H1 (cell line): ENCODE measurements at regions not wholly inside any gene's neighbourhood (a gene's known extent, or its start where the extent isn't known, plus 50 kb on each side); places are given as distances from the start of the nearest gene placed in this dataset.

Source experiments
- CTCF ChIA-PET: fragments of 300-600 bp; sonication (Branson Sonifier 250); formaldehyde crosslinking; loops from one replicate; lab custom pipeline; 2021; ENCODE audit not compliant: partially characterized antibody; lab: Charles Lee
- POLR2A ChIA-PET: fragments of 300-600 bp; sonication (Branson Sonifier 250); formaldehyde crosslinking; loops from one replicate; lab custom pipeline; 2021; ENCODE audit warnings: inconsistent platforms; ENCODE audit not compliant: partially characterized antibody; lab: Charles Lee
- DNase-seq, 2 experiments: peaks; one replicate each; pipeline versions ENCODE4 v3.0.0 to v3.0.0-alpha.2; 2010 to 2022; ENCODE audit warnings: low spot score in 2 of 2, low read depth in 1 of 2, mixed read lengths in 1 of 2
- FAIRE-seq: peaks from 2 replicates; lab custom pipeline; 2011; peaks lifted over from hg19 to GRCh38; lab: Jason Lieb, UNC
- H2AFZ ChIP-seq: 2 replicates; pipeline ENCODE4 v1.8.1; 2012; ENCODE audit warnings: low read length, inconsistent platforms
- H2AK5ac ChIP-seq: 2 replicates; pipeline ENCODE4 v1.6.1; 2013; ENCODE audit warnings: low read depth, low read length
- H2BK120ac ChIP-seq: replicated peaks from 2 replicates; pipeline ENCODE3; 2013; ENCODE audit warnings: low read depth, low read length, inconsistent platforms
- H2BK12ac ChIP-seq: 2 replicates; pipeline ENCODE4 v1.6.1; 2013; ENCODE audit warnings: low read depth, low read length
- H2BK15ac ChIP-seq: 2 replicates; pipeline ENCODE4 v1.6.1; 2013; ENCODE audit warnings: low read length
- H2BK20ac ChIP-seq: 2 replicates; pipeline ENCODE4 v1.6.1; 2013; ENCODE audit warnings: low read length
- H2BK5ac ChIP-seq: 2 replicates; pipeline ENCODE4 v1.6.1; 2013; ENCODE audit warnings: low read depth, low read length
- H3K14ac ChIP-seq: 2 replicates; pipeline ENCODE4 v1.6.1; 2013; ENCODE audit warnings: inconsistent platforms; ENCODE audit not compliant: insufficient read length
- H3K18ac ChIP-seq: 2 replicates; pipeline ENCODE4 v1.6.1; 2013; ENCODE audit warnings: low read length; ENCODE audit errors: extremely low read depth
- H3K23ac ChIP-seq: 2 replicates; pipeline ENCODE4 v1.6.1; 2013; ENCODE audit warnings: inconsistent platforms; ENCODE audit not compliant: insufficient read length
- H3K23me2 ChIP-seq: 2 replicates; pipeline ENCODE4 v1.6.1; 2013; ENCODE audit warnings: low read depth, low read length
- H3K27ac ChIP-seq: 2 replicates; pipeline ENCODE4 v1.6.1; 2011; ENCODE audit warnings: low read depth, low read length, inconsistent platforms
- H3K27me3 ChIP-seq, 4 experiments: replicated peaks in 1 of 4; 1 replicate in 1 of 4; 2 replicates in 3 of 4; pipeline versions ENCODE4 v1.6.1 to v1.8.1; 2011 to 2013; ENCODE audit warnings: low read length in 3 of 4, mild to moderate bottlenecking in 3 of 4, inconsistent platforms in 2 of 4, mixed read lengths in 2 of 4, moderate library complexity in 1 of 4; ENCODE audit not compliant: control insufficient read depth in 3 of 4, insufficient read depth in 3 of 4; ENCODE audit errors: extremely low read depth in 1 of 4
- H3K36me3 ChIP-seq, 4 experiments: 2 replicates each; pipeline versions ENCODE4 v1.6.1 to v1.8.1; 2011 to 2013; ENCODE audit warnings: mild to moderate bottlenecking in 4 of 4, low read length in 3 of 4, moderate library complexity in 2 of 4, control low read depth in 1 of 4, inconsistent platforms in 1 of 4; ENCODE audit not compliant: insufficient read depth in 4 of 4, control insufficient read depth in 2 of 4
- H3K4ac ChIP-seq: replicated peaks from 2 replicates; pipeline ENCODE3; 2013; ENCODE audit warnings: low read length, low read depth, mixed read lengths, inconsistent platforms; ENCODE audit not compliant: insufficient read length
- H3K4me1 ChIP-seq, 4 experiments: replicated peaks in 1 of 4; 1 replicate in 1 of 4; 2 replicates in 3 of 4; pipeline versions ENCODE4 v1.6.1 to v1.8.1; 2011 to 2013; ENCODE audit warnings: low read length in 3 of 4, inconsistent platforms in 2 of 4, mixed read lengths in 1 of 4; ENCODE audit not compliant: insufficient read depth in 4 of 4, control insufficient read depth in 3 of 4
- H3K4me2 ChIP-seq, 2 experiments: 2 replicates each; pipeline versions ENCODE4 v1.6.1 to v1.8.1; 2011 to 2013; ENCODE audit warnings: low read depth in 2 of 2, low read length in 2 of 2, control low read depth in 1 of 2, inconsistent platforms in 1 of 2, mild to moderate bottlenecking in 1 of 2; ENCODE audit not compliant: insufficient read depth in 1 of 2
- H3K4me3 ChIP-seq, 4 experiments: fragments of 200-600, 300-600 bp in 1 of 4; sonication (generic), shearing (Covaris generic), sonication (Bioruptor Twin) in 1 of 4; 2 replicates each; pipeline versions ENCODE4 v1.5.1 to v1.8.1; 2011 to 2016; ENCODE audit warnings: low read length in 4 of 4, low read depth in 3 of 4, control low read depth in 2 of 4, inconsistent platforms in 2 of 4, mild to moderate bottlenecking in 2 of 4, mixed read lengths in 1 of 4, moderate library complexity in 1 of 4; ENCODE audit not compliant: insufficient read depth in 2 of 4; ENCODE audit errors: extremely low read depth in 1 of 4
- H3K56ac ChIP-seq: replicated peaks from 2 replicates; pipeline ENCODE3; 2013; ENCODE audit warnings: low read depth, mild to moderate bottlenecking, mixed read lengths, low read length, inconsistent platforms; ENCODE audit not compliant: insufficient read length
- H3K79me1 ChIP-seq: 2 replicates; pipeline ENCODE4 v1.6.1; 2013; ENCODE audit warnings: low read depth, low read length, control low read depth
- H3K79me2 ChIP-seq, 2 experiments: 2 replicates each; pipeline versions ENCODE4 v1.6.1 to v1.8.1; 2012 to 2013; ENCODE audit warnings: low read length in 2 of 2, mild to moderate bottlenecking in 2 of 2, inconsistent platforms in 1 of 2; ENCODE audit not compliant: insufficient read depth in 2 of 2, control insufficient read depth in 1 of 2
- H3K9ac ChIP-seq, 4 experiments: replicated peaks in 1 of 4; 1 replicate in 1 of 4; 2 replicates in 3 of 4; pipeline versions ENCODE4 v1.6.1 to v1.8.1; 2011 to 2013; ENCODE audit warnings: low read depth in 3 of 4, low read length in 3 of 4, control low read depth in 2 of 4, mild to moderate bottlenecking in 2 of 4, moderate library complexity in 2 of 4, inconsistent platforms in 1 of 4; ENCODE audit errors: extremely low read depth in 1 of 4
- H3K9me3 ChIP-seq, 2 experiments: 2 replicates each; pipeline versions ENCODE4 v1.6.1 to v1.8.1; 2012 to 2013; ENCODE audit warnings: mild to moderate bottlenecking in 2 of 2, moderate library complexity in 2 of 2, control low read depth in 1 of 2, inconsistent platforms in 1 of 2, low read depth in 1 of 2, low read length in 1 of 2, mixed read lengths in 1 of 2; ENCODE audit not compliant: insufficient read depth in 2 of 2
- H4K20me1 ChIP-seq, 2 experiments: replicated peaks in 1 of 2; 2 replicates each; pipeline versions ENCODE3 to v1.8.1; 2011 to 2013; ENCODE audit warnings: inconsistent platforms in 2 of 2, low read length in 2 of 2, mild to moderate bottlenecking in 1 of 2; ENCODE audit not compliant: insufficient read depth in 2 of 2, control insufficient read depth in 1 of 2
- H4K5ac ChIP-seq: 2 replicates; pipeline ENCODE4 v1.6.1; 2013; ENCODE audit warnings: low read length, low read depth, mixed read lengths, inconsistent platforms; ENCODE audit not compliant: insufficient read length
- H4K8ac ChIP-seq: 2 replicates; pipeline ENCODE4 v1.8.0; 2013; ENCODE audit warnings: mild to moderate bottlenecking, moderate library complexity, low read length, inconsistent platforms; ENCODE audit not compliant: insufficient read depth; ENCODE audit errors: extremely low read depth
- H4K91ac ChIP-seq: replicated peaks from 2 replicates; pipeline ENCODE3; 2013; ENCODE audit warnings: low read length, mixed read lengths, inconsistent platforms; ENCODE audit not compliant: insufficient read length
- CBX8 ChIP-seq: fragments of 300-800, 300-1000 bp; sonication (generic); IDR thresholded peaks from 2 replicates; pipeline ENCODE4 v1.7.1; 2016; ENCODE audit warnings: low read depth, low read length, borderline replicate concordance
- CHD1 ChIP-seq: IDR thresholded peaks from 2 replicates; pipeline ENCODE4 v1.6.1; 2012; ENCODE audit warnings: low read depth, low read length, improper control_type of control experiment
- GTF2F1 ChIP-seq: IDR thresholded peaks from 2 replicates; pipeline ENCODE4 v1.6.1; 2012; ENCODE audit warnings: low read depth, low read length, improper control_type of control experiment, borderline replicate concordance
- HDAC6 ChIP-seq: IDR thresholded peaks from one replicate; pipeline ENCODE4 v1.7.1; 2012; ENCODE audit warnings: low read depth, mild to moderate bottlenecking, inconsistent platforms, low read length, moderate library complexity
- POLR2A ChIP-seq, 2 experiments: IDR thresholded peaks; 1 replicate in 1 of 2; 2 replicates in 1 of 2; pipeline ENCODE4 v1.6.1; 2011; ENCODE audit warnings: low read depth in 2 of 2, low read length in 2 of 2, mild to moderate bottlenecking in 2 of 2; ENCODE audit errors: control extremely low read depth in 1 of 2
- RAD21 ChIP-seq, 2 experiments: IDR thresholded peaks in 1 of 2; conservative IDR thresholded peaks in 1 of 2; 2 replicates each; pipeline ENCODE4 v1.6.1; 2011; ENCODE audit warnings: low read depth in 2 of 2, low read length in 2 of 2, improper control_type of control experiment in 1 of 2, inconsistent platforms in 1 of 2, mild to moderate bottlenecking in 1 of 2, moderate library complexity in 1 of 2
- RFX5 ChIP-seq: IDR thresholded peaks from 2 replicates; pipeline ENCODE4 v1.6.1; 2011; ENCODE audit warnings: low read depth, low read length, improper control_type of control experiment, borderline replicate concordance
- RXRA ChIP-seq: IDR thresholded peaks from 2 replicates; pipeline ENCODE4 v1.6.1; 2011; ENCODE audit warnings: low read depth, mild to moderate bottlenecking, low read length, moderate library complexity; ENCODE audit not compliant: insufficient read depth
- SRF ChIP-seq: IDR thresholded peaks from 2 replicates; pipeline ENCODE4 v1.6.1; 2011; ENCODE audit warnings: mild to moderate bottlenecking, low read depth, low read length, moderate library complexity
- TF ChIP-seq, protein P1 (sequence below): IDR thresholded peaks from 2 replicates; pipeline ENCODE4 v1.6.1; 2012; ENCODE audit warnings: low read length, inconsistent platforms
- TF ChIP-seq, protein P2 (sequence below): IDR thresholded peaks from 2 replicates; pipeline ENCODE4 v1.6.1; 2011; ENCODE audit warnings: low read depth, mild to moderate bottlenecking, low read length; ENCODE audit not compliant: insufficient read depth

DNA sequence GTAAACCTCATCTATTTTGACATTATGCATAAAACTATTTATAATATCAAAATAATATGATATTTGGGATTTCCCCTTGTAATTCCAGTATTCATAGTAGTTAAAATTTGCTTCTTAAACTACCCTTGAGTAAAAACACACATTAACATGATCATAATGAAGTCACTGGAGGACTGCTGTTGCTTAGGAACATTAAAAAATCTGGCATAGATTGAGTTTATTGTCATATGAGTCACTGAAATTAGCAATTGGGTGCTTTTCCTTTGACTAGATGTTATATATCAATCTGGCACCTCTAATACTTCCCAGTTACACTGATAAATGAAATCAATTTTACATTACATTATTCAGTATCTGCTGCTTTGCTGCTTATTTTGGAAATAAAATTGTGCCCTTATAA lies 57.0 kb upstream of the ZC3H15 start:
- no peak overlapping the region for H2BK15ac ChIP-seq
- H3K23ac ChIP-seq: no peak overlapping the region
- DNase-seq: no peak
- H3K9ac ChIP-seq: no peak overlapping the region
- H3K4me3 ChIP-seq: no peak overlapping the region
- H3K9me3 ChIP-seq: no peaks in the 10 kb centered on the region
- no peaks in the 10 kb centered on the region for H4K20me1 ChIP-seq
- no peaks in the 10 kb centered on the region for H3K23me2 ChIP-seq
- no peak overlapping the region for H3K56ac ChIP-seq
- no peak overlapping the region for H2BK20ac ChIP-seq
- FAIRE-seq: no peak
- no peaks in the 10 kb centered on the region for H3K36me3 ChIP-seq
- no peak overlapping the region for H2AK5ac ChIP-seq
- H3K4me2 ChIP-seq: no peak overlapping the region
- no peak overlapping the region for H3K4ac ChIP-seq
- H2BK5ac ChIP-seq: no peak overlapping the region
- H3K4me1 ChIP-seq: no peaks in the 10 kb centered on the region
- no peak overlapping the region for H2BK12ac ChIP-seq
- CTCF ChIA-PET: interaction anchor here (0.6 kb wide), 1 partner anchor 549 kb away, joined by 3 read pairs; no protein-coding TSS in a partner anchor
- H3K79me2 ChIP-seq: no peaks in the 10 kb centered on the region
- no peak overlapping the region for H3K14ac ChIP-seq
- H2AFZ ChIP-seq: no peak overlapping the region
- H3K79me1 ChIP-seq: no peaks in the 10 kb centered on the region
- H4K8ac ChIP-seq: no peak overlapping the region
- no peak overlapping the region for H3K27ac ChIP-seq
- no peaks in the 10 kb centered on the region for H3K27me3 ChIP-seq
- no peak overlapping the region for H4K91ac ChIP-seq
- H2BK120ac ChIP-seq: no peak overlapping the region
- no peak overlapping the region for H4K5ac ChIP-seq
- no peak overlapping the region for H3K18ac ChIP-seq
- POLR2A ChIA-PET: interaction anchor here (1.4 kb wide), 1 partner anchor 11 kb away, joined by 3 read pairs; no protein-coding TSS in a partner anchor
- TF ChIP-seq RFX5 (no peak), CBX8 (no peak), SRF (no peak), RXRA (no peak), CHD1 (no peak), GTF2F1 (no peak), HDAC6 (no peak), POLR2A (IDR thresholded peaks at IDR 0.05; ENCODE audit: control extremely low read depth in 1 of 2, low read depth in 2 of 2, low read length in 2 of 2) (no peak), RAD21 (IDR thresholded peaks at IDR 0.05 in 1 of 2, conservative IDR thresholded peaks at IDR 0.05 in 1 of 2; ENCODE audit: low read depth in 2 of 2, low read length in 2 of 2) (no peak)
- TF ChIP-seq, protein P1, sequence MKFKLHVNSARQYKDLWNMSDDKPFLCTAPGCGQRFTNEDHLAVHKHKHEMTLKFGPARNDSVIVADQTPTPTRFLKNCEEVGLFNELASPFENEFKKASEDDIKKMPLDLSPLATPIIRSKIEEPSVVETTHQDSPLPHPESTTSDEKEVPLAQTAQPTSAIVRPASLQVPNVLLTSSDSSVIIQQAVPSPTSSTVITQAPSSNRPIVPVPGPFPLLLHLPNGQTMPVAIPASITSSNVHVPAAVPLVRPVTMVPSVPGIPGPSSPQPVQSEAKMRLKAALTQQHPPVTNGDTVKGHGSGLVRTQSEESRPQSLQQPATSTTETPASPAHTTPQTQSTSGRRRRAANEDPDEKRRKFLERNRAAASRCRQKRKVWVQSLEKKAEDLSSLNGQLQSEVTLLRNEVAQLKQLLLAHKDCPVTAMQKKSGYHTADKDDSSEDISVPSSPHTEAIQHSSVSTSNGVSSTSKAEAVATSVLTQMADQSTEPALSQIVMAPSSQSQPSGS: no peak
- TF ChIP-seq, protein P2, sequence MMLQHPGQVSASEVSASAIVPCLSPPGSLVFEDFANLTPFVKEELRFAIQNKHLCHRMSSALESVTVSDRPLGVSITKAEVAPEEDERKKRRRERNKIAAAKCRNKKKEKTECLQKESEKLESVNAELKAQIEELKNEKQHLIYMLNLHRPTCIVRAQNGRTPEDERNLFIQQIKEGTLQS: no peak
